GM12873 (cell line): ENCODE measurements at regions not wholly inside any gene's neighbourhood (a gene's known extent, or its start where the extent isn't known, plus 50 kb on each side); places are given as distances from the start of the nearest gene placed in this dataset.

Source experiments
- TF ChIP-seq, protein P1 (sequence below): IDR thresholded peaks from 2 replicates; pipeline ENCODE4 v1.5.1; 2012; ENCODE audit warnings: low read depth, mild to moderate bottlenecking, moderate library complexity, low read length, control low read depth; ENCODE audit not compliant: insufficient read depth; ENCODE audit errors: missing control alignments

DNA sequence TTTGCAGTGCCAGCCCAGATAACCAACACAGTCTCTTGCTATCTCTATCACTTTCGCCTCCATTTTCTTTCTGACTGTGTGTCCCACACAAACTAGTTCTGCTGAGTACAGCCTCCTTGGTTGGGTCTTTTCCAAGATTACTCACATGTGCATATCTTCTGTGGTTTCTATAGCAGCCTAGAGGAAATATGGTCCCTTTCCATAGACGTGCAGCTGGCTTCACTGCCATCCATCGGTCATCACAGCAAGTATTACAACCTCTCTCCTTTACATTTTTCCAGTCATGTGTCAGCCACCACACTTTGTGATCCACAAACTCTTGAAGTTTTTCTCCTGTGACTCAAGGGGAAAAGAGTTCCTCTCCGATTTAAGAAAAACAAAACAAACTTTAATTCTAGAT, 893.4 kb upstream of the ADGRL4 start:
- TF ChIP-seq, protein P1, sequence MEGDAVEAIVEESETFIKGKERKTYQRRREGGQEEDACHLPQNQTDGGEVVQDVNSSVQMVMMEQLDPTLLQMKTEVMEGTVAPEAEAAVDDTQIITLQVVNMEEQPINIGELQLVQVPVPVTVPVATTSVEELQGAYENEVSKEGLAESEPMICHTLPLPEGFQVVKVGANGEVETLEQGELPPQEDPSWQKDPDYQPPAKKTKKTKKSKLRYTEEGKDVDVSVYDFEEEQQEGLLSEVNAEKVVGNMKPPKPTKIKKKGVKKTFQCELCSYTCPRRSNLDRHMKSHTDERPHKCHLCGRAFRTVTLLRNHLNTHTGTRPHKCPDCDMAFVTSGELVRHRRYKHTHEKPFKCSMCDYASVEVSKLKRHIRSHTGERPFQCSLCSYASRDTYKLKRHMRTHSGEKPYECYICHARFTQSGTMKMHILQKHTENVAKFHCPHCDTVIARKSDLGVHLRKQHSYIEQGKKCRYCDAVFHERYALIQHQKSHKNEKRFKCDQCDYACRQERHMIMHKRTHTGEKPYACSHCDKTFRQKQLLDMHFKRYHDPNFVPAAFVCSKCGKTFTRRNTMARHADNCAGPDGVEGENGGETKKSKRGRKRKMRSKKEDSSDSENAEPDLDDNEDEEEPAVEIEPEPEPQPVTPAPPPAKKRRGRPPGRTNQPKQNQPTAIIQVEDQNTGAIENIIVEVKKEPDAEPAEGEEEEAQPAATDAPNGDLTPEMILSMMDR, result no peak

DNA sequence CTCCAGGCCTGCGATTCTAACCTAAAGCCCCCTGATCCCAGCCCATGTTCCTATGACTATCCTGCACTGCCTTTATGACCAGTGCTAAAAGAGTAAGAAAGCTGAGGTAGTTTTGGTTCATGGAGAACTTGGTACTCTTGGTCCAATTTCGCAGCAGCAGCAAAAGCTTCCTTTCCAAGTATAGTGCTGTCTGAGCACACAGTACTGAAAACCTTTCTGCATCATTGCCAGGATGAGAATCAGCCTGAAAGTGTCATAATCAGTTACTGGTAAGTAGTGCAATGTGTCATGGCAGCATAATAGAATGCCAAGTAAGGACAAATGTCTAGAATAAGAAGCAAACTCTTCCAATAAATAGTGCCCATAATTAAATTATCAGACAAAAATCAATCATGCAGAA, 889.6 kb upstream of the ADGRL4 start:
- TF ChIP-seq, protein P1, result no peak

DNA sequence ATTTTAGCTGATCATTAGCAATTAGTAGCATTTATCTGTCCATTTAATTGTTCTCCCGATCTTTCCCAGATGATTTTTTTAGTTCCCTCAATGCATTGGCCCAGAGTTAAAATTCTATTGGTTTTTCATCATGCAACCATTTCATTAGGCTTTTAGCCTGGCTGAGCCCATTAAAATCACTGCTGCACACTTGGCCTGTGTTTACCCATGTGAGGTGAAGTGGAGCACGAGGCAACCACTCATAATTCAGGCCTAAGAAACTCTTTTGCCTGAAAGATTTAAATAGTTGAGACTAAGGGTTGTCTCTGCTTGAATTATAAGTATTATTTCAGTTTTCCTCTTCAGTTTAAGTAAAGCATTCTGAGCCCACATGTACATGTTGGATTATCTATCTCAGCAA, 889.0 kb upstream of the ADGRL4 start:
- TF ChIP-seq, protein P1, result no peak

DNA sequence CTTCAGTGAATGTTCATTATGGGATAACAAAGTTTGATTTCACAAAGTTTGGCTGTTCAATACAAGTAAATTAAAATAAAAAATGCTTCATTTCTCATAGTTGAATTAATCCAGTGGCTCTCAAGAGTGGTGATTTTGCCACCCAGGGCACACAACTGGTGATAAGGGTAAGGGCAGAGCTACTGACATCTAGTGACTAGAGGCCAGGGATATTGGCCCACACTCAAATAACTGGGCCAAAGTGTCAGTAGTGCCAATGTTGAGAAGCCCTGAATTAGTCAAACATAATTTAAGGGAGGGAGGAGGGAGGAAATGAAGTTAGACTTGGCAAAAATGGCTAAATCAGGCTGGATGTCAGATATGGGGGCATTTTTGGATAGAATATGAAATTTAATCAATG, 880.5 kb upstream of the ADGRL4 start:
- TF ChIP-seq, protein P1, result no peak

DNA sequence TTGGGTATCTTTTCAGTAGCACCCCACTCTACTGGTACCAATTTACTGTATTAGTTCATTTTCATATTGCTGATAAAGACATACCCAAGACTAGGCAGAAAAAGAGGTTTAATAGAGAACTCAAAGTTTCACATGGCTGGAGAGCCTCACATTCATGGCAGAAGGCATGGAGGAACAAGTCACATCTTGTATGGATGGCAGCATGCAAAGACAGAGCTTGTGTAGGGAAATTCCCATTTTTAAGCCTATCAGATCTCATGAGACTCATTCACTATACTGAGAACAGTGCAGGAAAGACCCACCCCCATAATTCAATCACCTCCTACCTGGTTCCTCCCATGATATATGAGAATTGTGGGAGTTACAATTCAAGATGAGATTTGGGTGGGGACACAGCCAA, 878.6 kb upstream of the ADGRL4 start:
- TF ChIP-seq, protein P1, result no peak

DNA sequence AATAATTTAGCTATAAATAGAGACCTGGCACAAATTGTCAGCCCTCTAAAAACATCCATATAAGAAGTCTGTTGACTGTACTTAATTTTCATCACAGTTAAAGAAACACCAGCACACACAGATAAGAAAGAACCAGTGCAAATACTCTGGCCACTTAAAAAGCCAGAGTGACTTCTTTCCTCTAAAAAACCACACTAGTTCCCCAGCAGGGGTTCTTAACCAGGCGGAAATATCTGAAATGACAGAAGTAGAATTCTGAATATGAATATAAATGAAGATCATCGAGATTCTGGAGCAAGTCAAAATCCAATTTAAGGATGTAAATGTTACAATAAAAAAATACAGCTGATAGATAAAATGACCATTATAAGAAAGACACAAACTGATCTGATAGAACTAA, 870.6 kb upstream of the ADGRL4 start:
- TF ChIP-seq, protein P1, result no peak

DNA sequence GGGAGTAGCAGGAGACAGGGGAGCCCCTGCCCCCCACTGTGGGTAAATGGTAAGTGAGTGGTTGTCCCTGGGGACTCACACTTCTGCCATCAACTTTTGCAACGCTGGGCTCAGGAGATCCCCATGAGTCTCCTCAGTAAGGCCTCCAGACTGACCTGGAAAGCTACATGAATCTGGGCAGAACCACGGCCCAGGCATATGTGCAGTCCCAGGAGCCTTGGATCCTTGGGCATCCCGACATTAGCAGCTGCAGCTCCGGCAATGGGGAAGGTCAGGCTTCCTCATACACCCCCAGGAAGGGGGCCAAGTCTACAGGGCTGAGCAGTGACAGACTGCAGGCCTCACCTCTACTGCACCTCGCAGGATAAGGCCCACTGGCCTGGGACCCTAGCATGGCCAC, 868.7 kb upstream of the ADGRL4 start:
- TF ChIP-seq, protein P1, result no peak
